K562 (cell line): ENCODE measurements at regions not wholly inside any gene's neighbourhood (a gene's known extent, or its start where the extent isn't known, plus 50 kb on each side); places are given as distances from the start of the nearest gene placed in this dataset.

ENCODE experiments used
- ATAC-seq: fragments of 200-7000 bp; cut with Tn5 transposase; 3 replicates; pipeline ENCODE4 v1.9.1; 2020; ENCODE audit warnings: moderate library complexity
- BruUV-seq: library from RNA; stranded (reverse); fragments of 400-500 nt; replicated peaks from 2 replicates; lab custom pipeline; 2021; lab: Mats Ljungman, UMichigan
- CTCF ChIA-PET: fragments of 300-600 bp; formaldehyde crosslinking; extraction: SDS; loops from one replicate; lab custom pipeline; 2021; ENCODE audit warnings: low intra/inter-chr PET ratio; lab: Yijun Ruan, JAX
- POLR2A ChIA-PET: fragments of 300-600, 350-650 bp; sonication (Branson Sonifier 250); formaldehyde crosslinking; extraction: SDS; loops from one replicate; lab custom pipeline; 2021; ENCODE audit warnings: antibody characterized with exemption, inconsistent platforms; lab: Yijun Ruan, JAX
- DNase-seq, 4 experiments: peaks; one replicate each; pipeline versions ENCODE4 v3.0.0 to v3.0.0-alpha.2; 2011 to 2018; ENCODE audit warnings: low spot score in 3 of 4, mixed read lengths in 3 of 4; ENCODE audit errors: extremely low read depth in 1 of 4
- FAIRE-seq: peaks from 2 replicates; lab custom pipeline; 2011; peaks lifted over from hg19 to GRCh38; lab: Jason Lieb, UNC
- H2AFZ ChIP-seq: 2 replicates; pipeline ENCODE4 v1.6.0; 2011; ENCODE audit warnings: low read depth, low read length, control low read depth, inconsistent platforms
- H3K27ac ChIP-seq: fragments of 200-600 bp; 3 replicates; pipeline ENCODE4 v1.8.0; 2011; ENCODE audit warnings: low read depth, mild to moderate bottlenecking, control low read depth, inconsistent platforms, low read length, moderate library complexity, mixed read lengths; ENCODE audit errors: extremely low read depth
- H3K27me3 ChIP-seq, 2 experiments: fragments of 300-600 bp in 1 of 2; 2 replicates in 1 of 2; 3 replicates in 1 of 2; pipeline versions ENCODE4 v1.6.0 to v1.8.0; 2011; ENCODE audit warnings: inconsistent platforms in 2 of 2, low read length in 2 of 2, mild to moderate bottlenecking in 1 of 2, mixed read lengths in 1 of 2, moderate library complexity in 1 of 2; ENCODE audit not compliant: control insufficient read depth in 2 of 2, insufficient read depth in 2 of 2
- H3K36me3 ChIP-seq: fragments of 300-600 bp; 3 replicates; pipeline ENCODE4 v1.8.0; 2011; ENCODE audit warnings: mild to moderate bottlenecking, low read length, inconsistent platforms; ENCODE audit not compliant: control insufficient read depth, insufficient read depth
- H3K4me1 ChIP-seq, 2 experiments: fragments of 200-600 bp in 1 of 2; replicated peaks in 1 of 2; 2 replicates in 1 of 2; 3 replicates in 1 of 2; pipeline versions ENCODE4 v1.5.1 to v1.8.0; 2011; ENCODE audit warnings: inconsistent platforms in 2 of 2, low read length in 2 of 2, mild to moderate bottlenecking in 1 of 2, mixed read lengths in 1 of 2, moderate library complexity in 1 of 2; ENCODE audit not compliant: control insufficient read depth in 2 of 2, insufficient read depth in 2 of 2
- H3K4me2 ChIP-seq: 2 replicates; pipeline ENCODE4 v1.6.1; 2011; ENCODE audit warnings: low read length, control low read depth, inconsistent platforms, mixed read lengths; ENCODE audit not compliant: insufficient read depth
- H3K4me3 ChIP-seq: fragments of 200-600 bp; sonication (generic), shearing (Covaris generic); 2 replicates; pipeline ENCODE4 v1.5.1; 2016; ENCODE audit warnings: control low read depth, inconsistent platforms
- H3K79me2 ChIP-seq: fragments of 200-600 bp; 3 replicates; pipeline ENCODE4 v1.8.0; 2011; ENCODE audit warnings: low read length, inconsistent platforms; ENCODE audit not compliant: control insufficient read depth, insufficient read depth
- H3K9ac ChIP-seq, 2 experiments: 2 replicates each; pipeline versions ENCODE4 v1.6.0 to v1.6.1; 2011; ENCODE audit warnings: low read depth in 2 of 2, low read length in 2 of 2, control low read depth in 1 of 2, inconsistent platforms in 1 of 2, mild to moderate bottlenecking in 1 of 2, mixed read lengths in 1 of 2; ENCODE audit not compliant: insufficient read depth in 1 of 2
- H3K9me1 ChIP-seq: one replicate; pipeline ENCODE4 v1.6.0; 2011; ENCODE audit warnings: inconsistent platforms, mild to moderate bottlenecking, low read length, moderate library complexity; ENCODE audit not compliant: control insufficient read depth, insufficient read depth
- H3K9me3 ChIP-seq: replicated peaks from 2 replicates; pipeline ENCODE4 v1.5.1; 2011; ENCODE audit warnings: low read depth, low read length, inconsistent platforms; ENCODE audit not compliant: control insufficient read depth, insufficient read depth
- H4K20me1 ChIP-seq: replicated peaks from 2 replicates; pipeline ENCODE4 v1.6.1; 2011; ENCODE audit warnings: low read length, inconsistent platforms, mixed read lengths; ENCODE audit not compliant: control insufficient read depth, insufficient read depth
- BCOR ChIP-seq: fragments of 450-650 bp; IDR thresholded peaks from 2 replicates; pipeline ENCODE4 v1.6.1; 2016
- ELK3 ChIP-seq: fragments of 450-650 bp; formaldehyde crosslinking; IDR thresholded peaks from 2 replicates; pipeline ENCODE4 v1.4.0; 2020; ENCODE audit warnings: mild to moderate bottlenecking
- HDAC8 ChIP-seq: fragments of 450-650 bp; IDR thresholded peaks from 2 replicates; pipeline ENCODE4 v1.6.1; 2016; ENCODE audit warnings: mild to moderate bottlenecking, missing genetic modification characterization, moderate library complexity, missing compliant biosample characterization
- HINFP ChIP-seq: fragments of 450-650 bp; conservative IDR thresholded peaks from 2 replicates; pipeline ENCODE4 v1.6.1; 2016; ENCODE audit warnings: missing genetic modification characterization, low read depth, mild to moderate bottlenecking, control low read depth, missing compliant biosample characterization
- HNRNPH1 ChIP-seq: fragments of 200-400 bp; formaldehyde crosslinking; optimal IDR thresholded peaks from 2 replicates; pipeline ENCODE3; 2017; ENCODE audit warnings: low read depth, mild to moderate bottlenecking, low read length, moderate library complexity
- NELFE ChIP-seq: IDR thresholded peaks from 2 replicates; pipeline ENCODE4 v1.6.1; 2011; ENCODE audit warnings: mild to moderate bottlenecking; ENCODE audit not compliant: insufficient read depth, insufficient read length
- THAP12 ChIP-seq: fragments of 250-450 bp; sonication (Bioruptor Pico); IDR thresholded peaks from 2 replicates; pipeline ENCODE4 v1.9.0; 2021; ENCODE audit warnings: mild to moderate bottlenecking, inconsistent platforms
- ZNF77 ChIP-seq: fragments of 250-450 bp; sonication (Bioruptor Pico); IDR thresholded peaks from 2 replicates; pipeline ENCODE4 v1.5.0; 2020
- WGBS: fragments of 100-300 bp; shearing (Covaris generic); methylation state at CpG from one replicate; pipeline ENCODE4 v1.1.6; 2016; ENCODE audit warnings: low coverage, mixed read lengths; ENCODE audit not compliant: insufficient coverage; ENCODE audit errors: missing lambda C conversion rate; 5-methylcytosine and 5-hydroxymethylcytosine counted together
- in situ Hi-C: fragments of 300-500 bp; cut with MboI; formaldehyde crosslinking; loops from 4 replicates; pipeline ENCODE4 v1.15.0; 2018; ENCODE audit warnings: inconsistent platforms, mixed read lengths
- intact Hi-C: fragments of 100-400 bp; cut with micrococcal nuclease; formaldehyde crosslinking; loops from 2 replicates; pipeline ENCODE4 v1.14.2; 2022

GRCh38 chr10:65358565-65358964, 1567.3 kb upstream of the LRRTM3 start (continued):
- TF ChIP-seq ZNF77 (CRISPR knock-in tag) (no peak), ELK3 (CRISPR knock-in tag) (no peak), NELFE (no peak), HINFP (tag) (no peak), HDAC8 (tag) (no peak), BCOR (no peak), THAP12 (CRISPR knock-in tag) (no peak)

- H2AFZ ChIP-seq, result no peak overlapping the region
- ChIA-PET POLR2A (no interaction called here), CTCF (no interaction called here)
- no peak for FAIRE-seq
- no peaks in the 10 kb centered on the region for H3K9me3 ChIP-seq
- no peak overlapping the region for H3K27ac ChIP-seq
- H3K27me3 ChIP-seq, result no peaks in the 10 kb centered on the region
- WGBS, result 0% methylated on average over 2 of the region's 2 CpGs
- H3K36me3 ChIP-seq, result no peaks in the 10 kb centered on the region
- no peaks in the 10 kb centered on the region for H3K4me1 ChIP-seq
- no peak overlapping the region for H3K4me3 ChIP-seq
- H4K20me1 ChIP-seq, result no peaks in the 10 kb centered on the region
- in situ Hi-C loops (no loop called here), intact Hi-C loops (no loop called here)
- H3K79me2 ChIP-seq, result no peaks in the 10 kb centered on the region
- no peak for TF ChIP-seq HNRNPH1
- no peak overlapping the region for H3K4me2 ChIP-seq
- BruUV-seq, result no TSS peak
- no peak overlapping the region for H3K9ac ChIP-seq
- H3K9me1 ChIP-seq, result no peaks in the 10 kb centered on the region
- ATAC-seq, result no peak
- no peak for DNase-seq
These were observed 1565.3 kb upstream of the LRRTM3 start for GRCh38 chr10:65360497-65360896.
